WTC11 (cell line): ENCODE measurements at regions not wholly inside any gene's neighbourhood (a gene's known extent, or its start where the extent isn't known, plus 50 kb on each side); places are given as distances from the start of the nearest gene placed in this dataset.

Experiments used
- ATAC-seq: fragments of 200-7000 bp; cut with Tn5 transposase; 2 replicates; pipeline ENCODE4 v1.10.0; 2021; ENCODE audit warnings: mild to moderate bottlenecking, moderate library complexity
- CTCF ChIA-PET: fragments of 300-600 bp; sonication (Branson Sonifier 250); formaldehyde crosslinking; loops from one replicate; lab custom pipeline; 2021; ENCODE audit warnings: antibody characterized with exemption; lab: Charles Lee
- POLR2A ChIA-PET: fragments of 350-600 bp; sonication (Branson Sonifier 250); formaldehyde crosslinking; loops from one replicate; lab custom pipeline; 2021; ENCODE audit warnings: antibody characterized with exemption; lab: Charles Lee
- DNase-seq: peaks from one replicate; pipeline ENCODE4 v3.0.0; 2021; ENCODE audit warnings: low spot score
- H3K27ac Mint-ChIP-seq: 2 replicates; pipeline ENCODE4 v1.8.0; 2021; ENCODE audit warnings: mixed read lengths
- H3K27me3 Mint-ChIP-seq: 2 replicates; pipeline ENCODE4 v1.8.0; 2021; ENCODE audit warnings: low read depth, mild to moderate bottlenecking, moderate library complexity, mixed read lengths
- H3K36me3 Mint-ChIP-seq: 2 replicates; pipeline ENCODE4 v1.8.0; 2021; ENCODE audit warnings: mixed read lengths
- H3K4me1 Mint-ChIP-seq: 2 replicates; pipeline ENCODE4 v1.8.0; 2022; ENCODE audit warnings: mixed read lengths
- H3K4me3 Mint-ChIP-seq: 2 replicates; pipeline ENCODE4 v1.8.0; 2021; ENCODE audit warnings: mild to moderate bottlenecking, moderate library complexity, mixed read lengths
- H3K9me3 Mint-ChIP-seq: 2 replicates; pipeline ENCODE4 v1.8.0; 2021; ENCODE audit warnings: mixed read lengths
- AR ChIP-seq: fragments of 250-450 bp; sonication (Bioruptor Pico); IDR thresholded peaks from 2 replicates; pipeline ENCODE4 v1.9.0; 2021; ENCODE audit warnings: mild to moderate bottlenecking
- ARID4B ChIP-seq: sonication (generic); formaldehyde crosslinking; IDR thresholded peaks from 2 replicates; pipeline ENCODE4 v1.8.0; 2023; ENCODE audit warnings: missing genetic modification reagents, mild to moderate bottlenecking, borderline replicate concordance
- ATF6 ChIP-seq: sonication (generic); formaldehyde crosslinking; IDR thresholded peaks from 2 replicates; pipeline ENCODE4 v1.8.1; 2023; ENCODE audit warnings: mild to moderate bottlenecking, missing genetic modification reagents
- CTCF ChIP-seq: fragments of 200-600 bp; IDR thresholded peaks from 2 replicates; pipeline ENCODE4 v1.8.0; 2022; ENCODE audit warnings: antibody characterized with exemption
- GRHL2 ChIP-seq: fragments of 250-450 bp; sonication (Bioruptor Pico); IDR thresholded peaks from 2 replicates; pipeline ENCODE4 v1.8.0; 2022; ENCODE audit warnings: mild to moderate bottlenecking, moderate library complexity; ENCODE audit not compliant: insufficient replicate concordance, severe bottlenecking
- HMGA2 ChIP-seq: fragments of 250-450 bp; sonication (Bioruptor Pico); IDR thresholded peaks from 2 replicates; pipeline ENCODE4 v1.4.0; 2021; ENCODE audit warnings: mild to moderate bottlenecking, moderate library complexity
- IRF1 ChIP-seq: sonication (generic); formaldehyde crosslinking; IDR thresholded peaks from 2 replicates; pipeline ENCODE4 v1.8.0; 2023; ENCODE audit warnings: missing genetic modification reagents
- IRF2 ChIP-seq: sonication (generic); formaldehyde crosslinking; IDR thresholded peaks from 2 replicates; pipeline ENCODE4 v1.8.0; 2022; ENCODE audit warnings: low read depth, missing genetic modification reagents, borderline replicate concordance
- JUN ChIP-seq: sonication (generic); formaldehyde crosslinking; IDR thresholded peaks from 2 replicates; pipeline ENCODE4 v1.8.0; 2023; ENCODE audit warnings: mild to moderate bottlenecking, missing genetic modification reagents
- NFYB ChIP-seq: sonication (generic); formaldehyde crosslinking; conservative IDR thresholded peaks from 2 replicates; pipeline ENCODE4 v1.8.0; 2022; ENCODE audit warnings: low read depth, missing genetic modification reagents
- NR2C2 ChIP-seq: sonication (generic); formaldehyde crosslinking; IDR thresholded peaks from 2 replicates; pipeline ENCODE4 v1.8.0; 2022; ENCODE audit warnings: mild to moderate bottlenecking, missing genetic modification reagents
- RELA ChIP-seq: sonication (generic); formaldehyde crosslinking; IDR thresholded peaks from 2 replicates; pipeline ENCODE4 v1.8.1; 2022; ENCODE audit warnings: missing genetic modification reagents, mild to moderate bottlenecking, borderline replicate concordance
- RORB ChIP-seq: fragments of 250-450 bp; sonication (Bioruptor Pico); IDR thresholded peaks from 2 replicates; pipeline ENCODE4 v1.9.0; 2021; ENCODE audit warnings: mild to moderate bottlenecking
- TCF7 ChIP-seq: sonication (generic); formaldehyde crosslinking; IDR thresholded peaks from 2 replicates; pipeline ENCODE4 v1.8.0; 2022; ENCODE audit warnings: mild to moderate bottlenecking, low read depth, missing genetic modification reagents, moderate library complexity
- TP53 ChIP-seq: sonication (generic); formaldehyde crosslinking; IDR thresholded peaks from 2 replicates; pipeline ENCODE4 v1.8.1; 2023; ENCODE audit warnings: mild to moderate bottlenecking, missing genetic modification reagents
- ZNF121 ChIP-seq: sonication (generic); formaldehyde crosslinking; IDR thresholded peaks from 2 replicates; pipeline ENCODE4 v1.8.0; 2023; ENCODE audit warnings: missing genetic modification reagents
- ZNF263 ChIP-seq: sonication (generic); formaldehyde crosslinking; IDR thresholded peaks from 2 replicates; pipeline ENCODE4 v1.8.1; 2022; ENCODE audit warnings: low read depth, mild to moderate bottlenecking, moderate library complexity, missing genetic modification reagents
- ZNF281 ChIP-seq: sonication (generic); formaldehyde crosslinking; IDR thresholded peaks from 2 replicates; pipeline ENCODE4 v1.8.0; 2023; ENCODE audit warnings: mild to moderate bottlenecking, missing genetic modification reagents
- ZNF416 ChIP-seq: fragments of 250-450 bp; sonication (Bioruptor Pico); IDR thresholded peaks from 2 replicates; pipeline ENCODE4 v1.9.0; 2021; ENCODE audit warnings: mild to moderate bottlenecking, inconsistent platforms

GRCh38 chrX:5305452-5305851 lies 923.2 kb downstream of the NLGN4X start (continued):
- TF ChIP-seq NFYB (CRISPR knock-in tag) (no peak), ARID4B (CRISPR knock-in tag) (no peak), IRF1 (no peak)
- TF ChIP-seq, all 79 proteins: peak for 0

- peaks cover 7% of the 10 kb centered on the region for H3K9me3 Mint-ChIP-seq
- ChIA-PET CTCF (no interaction called here), POLR2A (no interaction called here)
- TF ChIP-seq NR2C2 (no peak), HMGA2 (CRISPR knock-in tag) (peak; percentile 93)
- peaks cover 3% of the 10 kb centered on the region; the same call in 1 of the 2 replicates for H3K4me1 Mint-ChIP-seq
- H3K4me3 Mint-ChIP-seq, result no peak overlapping the region
- DNase-seq (no peak), ATAC-seq (no peak)
- H3K27ac Mint-ChIP-seq, result no peak overlapping the region
- H3K36me3 Mint-ChIP-seq, result peaks cover 4% of the 10 kb centered on the region; the same call in 1 of the 2 replicates
- H3K27me3 Mint-ChIP-seq, result no peaks in the 10 kb centered on the region
These were observed 933.7 kb downstream of the NLGN4X start for GRCh38 chrX:5295004-5295403.

GRCh38 chrX:5290635-5291034 lies 938.0 kb downstream of the NLGN4X start:
- Mint-ChIP-seq H3K27me3 (no peaks in the 10 kb centered on the region), H3K27ac (no peak overlapping the region), H3K9me3 (peaks cover 24% of the 10 kb centered on the region), H3K4me3 (no peak overlapping the region), H3K36me3 (peaks cover 21% of the 10 kb centered on the region), H3K4me1 (no peaks in the 10 kb centered on the region)
- DNase-seq (no peak), ATAC-seq (no peak)
- TF ChIP-seq ZNF416 (no peak), ZNF281 (CRISPR knock-in tag) (no peak), HMGA2 (CRISPR knock-in tag) (no peak), TP53 (CRISPR knock-in tag) (no peak), ATF6 (CRISPR knock-in tag) (no peak), RORB (no peak), JUN (CRISPR knock-in tag) (no peak), TCF7 (CRISPR knock-in tag) (no peak), IRF2 (CRISPR knock-in tag) (no peak), RELA (CRISPR knock-in tag) (no peak), ZNF121 (no peak), AR (CRISPR knock-in tag) (no peak), ZNF263 (CRISPR knock-in tag) (no peak), CTCF (no peak), GRHL2 (CRISPR knock-in tag) (no peak)
- ChIA-PET POLR2A (no interaction called here), CTCF (no interaction called here)
